ENCODE measurements at regions not wholly inside any gene's neighbourhood (a gene's known extent, or its start where the extent isn't known, plus 50 kb on each side); places are given as distances from the start of the nearest gene placed in this dataset.
"Not testable (repeated sequence)": the region's sequence is repeated elsewhere in the genome, so short reads cannot be mapped to it uniquely, and the experiment has no call there.

DNA sequence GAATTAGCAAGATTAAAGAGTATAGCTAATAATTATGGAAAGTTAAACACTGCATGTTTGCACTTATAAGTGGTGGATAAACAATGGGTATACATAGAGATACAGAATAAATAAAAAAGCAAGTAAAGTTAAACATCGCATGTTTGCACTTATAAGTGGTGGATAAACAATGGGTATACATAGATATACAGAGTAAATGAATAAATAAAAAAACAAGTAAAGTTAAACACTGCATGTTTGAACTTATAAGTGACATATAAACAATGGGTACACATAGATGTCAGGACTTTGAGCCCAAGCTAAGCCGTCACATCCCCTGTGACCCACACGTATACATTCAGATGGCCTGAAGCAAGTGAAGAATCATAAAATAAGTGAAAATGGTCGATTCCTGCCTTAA lies 1533.3 kb upstream of the SPRY2 start:
- Histone ChIP-seq H3K4me2 (no peak overlapping the region), H3K9me2 (replicated peaks; ENCODE audit: insufficient read depth) (no peaks in the 10 kb centered on the region), H3K36me3 (replicated peaks; ENCODE audit: insufficient read depth, low read depth) (no peaks in the 10 kb centered on the region), H3K27me3 (no peaks in the 10 kb centered on the region), H3K9me3 (ENCODE audit: low read depth) (no peaks in the 10 kb centered on the region), H4K20me1 (ENCODE audit: insufficient read depth, poor library complexity, severe bottlenecking) (no peaks in the 10 kb centered on the region), H3K27ac (no peak overlapping the region), H2AFZ (no peak overlapping the region), H3K79me2 (no peaks in the 10 kb centered on the region), H3K4me1 (ENCODE audit: insufficient read depth) (no peaks in the 10 kb centered on the region), H3K4me3 (no peak overlapping the region)
- 24% methylated on average over 4 of the region's 4 CpGs for WGBS (ENCODE audit: low lambda C conversion rate, missing lambda C conversion rate)
- DNase-seq (ENCODE audit: low spot score) = peak; percentile 14
- TF ChIP-seq EZH2 (IDR thresholded peaks at IDR 0.05; ENCODE audit: borderline replicate concordance) (no peak), EZH2phosphoT487 (IDR thresholded peaks at IDR 0.05; ENCODE audit: low read depth, severe bottlenecking, unreplicated experiment) (peak; percentile 99)
- TF ChIP-seq, protein P1, sequence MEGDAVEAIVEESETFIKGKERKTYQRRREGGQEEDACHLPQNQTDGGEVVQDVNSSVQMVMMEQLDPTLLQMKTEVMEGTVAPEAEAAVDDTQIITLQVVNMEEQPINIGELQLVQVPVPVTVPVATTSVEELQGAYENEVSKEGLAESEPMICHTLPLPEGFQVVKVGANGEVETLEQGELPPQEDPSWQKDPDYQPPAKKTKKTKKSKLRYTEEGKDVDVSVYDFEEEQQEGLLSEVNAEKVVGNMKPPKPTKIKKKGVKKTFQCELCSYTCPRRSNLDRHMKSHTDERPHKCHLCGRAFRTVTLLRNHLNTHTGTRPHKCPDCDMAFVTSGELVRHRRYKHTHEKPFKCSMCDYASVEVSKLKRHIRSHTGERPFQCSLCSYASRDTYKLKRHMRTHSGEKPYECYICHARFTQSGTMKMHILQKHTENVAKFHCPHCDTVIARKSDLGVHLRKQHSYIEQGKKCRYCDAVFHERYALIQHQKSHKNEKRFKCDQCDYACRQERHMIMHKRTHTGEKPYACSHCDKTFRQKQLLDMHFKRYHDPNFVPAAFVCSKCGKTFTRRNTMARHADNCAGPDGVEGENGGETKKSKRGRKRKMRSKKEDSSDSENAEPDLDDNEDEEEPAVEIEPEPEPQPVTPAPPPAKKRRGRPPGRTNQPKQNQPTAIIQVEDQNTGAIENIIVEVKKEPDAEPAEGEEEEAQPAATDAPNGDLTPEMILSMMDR (IDR thresholded peaks at IDR 0.05; ENCODE audit: poor library complexity) = no peak

- no peak overlapping the region for H3K4me3 ChIP-seq
- H3K4me1 ChIP-seq (ENCODE audit: insufficient read depth) = no peaks in the 10 kb centered on the region
- H2AFZ ChIP-seq = no peak overlapping the region
- H3K4me2 ChIP-seq = no peak overlapping the region
- H3K27ac ChIP-seq = no peak overlapping the region
- TF ChIP-seq, protein P1 (IDR thresholded peaks at IDR 0.05; ENCODE audit: poor library complexity) = peak; percentile 60
- TF ChIP-seq EZH2 (IDR thresholded peaks at IDR 0.05; ENCODE audit: borderline replicate concordance) = no peak
- no peaks in the 10 kb centered on the region for H3K27me3 ChIP-seq
- peak; percentile 53 for DNase-seq (ENCODE audit: low spot score)
- H3K36me3 ChIP-seq (replicated peaks; ENCODE audit: insufficient read depth, low read depth) = no peaks in the 10 kb centered on the region
- no peaks in the 10 kb centered on the region for H3K79me2 ChIP-seq
- H3K9me3 ChIP-seq (ENCODE audit: low read depth) = no peaks in the 10 kb centered on the region
- H4K20me1 ChIP-seq (ENCODE audit: insufficient read depth, poor library complexity, severe bottlenecking) = no peaks in the 10 kb centered on the region
- whole genome bisulfite sequencing (ENCODE audit: low lambda C conversion rate, missing lambda C conversion rate) = 12% methylated on average over 3 of the region's 3 CpGs
- no peaks in the 10 kb centered on the region for H3K9me2 ChIP-seq (replicated peaks; ENCODE audit: insufficient read depth)
Observed at GRCh38 chr13:81872581-81872980, 1531.7 kb upstream of the SPRY2 start.

DNA sequence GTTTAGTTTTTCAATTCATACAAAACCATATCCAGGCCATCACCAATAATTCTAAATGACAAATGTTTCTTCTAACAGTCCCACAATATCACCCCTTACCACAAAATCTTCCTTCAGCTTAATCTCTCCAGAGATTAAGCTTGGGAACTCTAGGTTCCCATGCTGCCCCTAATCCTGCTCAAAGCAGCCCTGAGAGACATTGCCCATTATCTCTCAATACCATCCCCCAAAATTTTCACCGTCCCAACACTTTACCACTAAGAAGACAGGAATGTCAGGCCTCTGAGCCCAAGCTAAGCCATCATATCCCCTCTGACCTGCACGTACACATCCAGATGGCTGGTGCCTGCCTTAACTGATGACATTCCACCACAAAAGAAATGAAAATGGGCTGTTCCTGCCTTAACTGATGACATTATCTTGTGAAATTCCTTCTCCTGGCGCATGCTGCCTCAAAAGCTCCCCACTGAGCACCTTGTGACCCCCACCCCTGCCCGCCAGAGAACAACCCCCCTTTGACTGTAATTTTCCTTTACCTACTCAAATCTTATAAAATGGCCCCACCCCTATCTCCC lies 1530.9 kb upstream of the SPRY2 start:
- H3K4me2 ChIP-seq; H2AFZ ChIP-seq; H3K27ac ChIP-seq; DNase-seq (ENCODE audit: low spot score); H3K4me3 ChIP-seq; H3K79me2 ChIP-seq; H4K20me1 ChIP-seq (ENCODE audit: insufficient read depth, poor library complexity, severe bottlenecking); H3K4me1 ChIP-seq (ENCODE audit: insufficient read depth); H3K9me2 ChIP-seq (replicated peaks; ENCODE audit: insufficient read depth); H3K27me3 ChIP-seq; H3K36me3 ChIP-seq (replicated peaks; ENCODE audit: insufficient read depth, low read depth); H3K9me3 ChIP-seq (ENCODE audit: low read depth): not testable (repeated sequence)
- 62% methylated on average over 4 of the region's 4 CpGs for WGBS (ENCODE audit: low lambda C conversion rate, missing lambda C conversion rate)

DNA sequence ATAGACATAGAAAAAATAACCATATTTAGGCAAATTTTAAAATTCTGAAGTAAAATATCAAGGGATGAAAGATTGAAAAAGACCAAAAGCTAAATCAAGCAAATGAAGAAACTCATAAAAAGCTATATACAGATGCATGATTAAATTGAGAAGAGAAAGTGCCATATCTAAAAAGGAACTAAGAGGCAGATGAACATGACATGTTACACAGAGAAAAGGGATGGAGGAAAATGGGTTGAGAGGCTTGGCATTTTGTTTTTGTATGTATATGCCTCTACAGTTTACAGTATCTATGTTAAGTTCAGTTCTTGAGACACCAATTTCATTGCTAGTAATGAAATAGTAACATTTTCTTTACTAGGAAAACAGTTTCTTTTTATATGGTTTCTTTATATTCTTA lies 1507.4 kb upstream of the SPRY2 start:
- DNase-seq (ENCODE audit: low spot score) = no peak
- Histone ChIP-seq H4K20me1 (ENCODE audit: insufficient read depth, poor library complexity, severe bottlenecking) (no peaks in the 10 kb centered on the region), H3K27ac (no peak overlapping the region), H3K9me2 (replicated peaks; ENCODE audit: insufficient read depth) (no peaks in the 10 kb centered on the region), H3K79me2 (no peaks in the 10 kb centered on the region), H3K9me3 (ENCODE audit: low read depth) (no peaks in the 10 kb centered on the region), H3K4me1 (ENCODE audit: insufficient read depth) (no peaks in the 10 kb centered on the region), H3K36me3 (replicated peaks; ENCODE audit: insufficient read depth, low read depth) (no peaks in the 10 kb centered on the region), H3K27me3 (no peaks in the 10 kb centered on the region), H3K4me2 (no peak overlapping the region), H2AFZ (no peak overlapping the region), H3K4me3 (no peak overlapping the region)
- TF ChIP-seq EZH2phosphoT487 (IDR thresholded peaks at IDR 0.05; ENCODE audit: low read depth, severe bottlenecking, unreplicated experiment) (no peak), EZH2 (IDR thresholded peaks at IDR 0.05; ENCODE audit: borderline replicate concordance) (no peak)
- TF ChIP-seq, protein P1 (IDR thresholded peaks at IDR 0.05; ENCODE audit: poor library complexity) = no peak

All from hepatocyte (in vitro differentiated cells).